ENCODE measurements at regions not wholly inside any gene's neighbourhood (a gene's known extent, or its start where the extent isn't known, plus 50 kb on each side); places are given as distances from the start of the nearest gene placed in this dataset.

DNA sequence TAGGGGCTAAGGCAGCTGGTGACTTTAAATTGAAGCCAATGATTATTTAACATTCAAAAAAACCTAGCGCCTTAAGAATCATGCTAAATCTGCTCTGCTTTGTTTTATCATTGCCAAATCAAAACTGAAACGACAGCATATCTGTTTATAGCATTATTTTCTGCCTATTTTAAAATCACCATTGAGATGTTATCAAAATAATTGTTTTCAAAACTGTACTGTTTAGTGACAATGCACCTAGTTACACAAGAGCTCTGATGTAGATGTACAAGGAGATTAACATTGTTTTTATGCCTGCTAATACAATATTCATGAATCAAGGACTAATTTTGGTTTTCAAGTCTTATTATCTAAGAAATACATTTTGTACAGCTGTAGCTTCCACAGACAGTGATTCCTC lies 1521.3 kb downstream of the AMY1C start:
- TF ChIP-seq, protein P1, sequence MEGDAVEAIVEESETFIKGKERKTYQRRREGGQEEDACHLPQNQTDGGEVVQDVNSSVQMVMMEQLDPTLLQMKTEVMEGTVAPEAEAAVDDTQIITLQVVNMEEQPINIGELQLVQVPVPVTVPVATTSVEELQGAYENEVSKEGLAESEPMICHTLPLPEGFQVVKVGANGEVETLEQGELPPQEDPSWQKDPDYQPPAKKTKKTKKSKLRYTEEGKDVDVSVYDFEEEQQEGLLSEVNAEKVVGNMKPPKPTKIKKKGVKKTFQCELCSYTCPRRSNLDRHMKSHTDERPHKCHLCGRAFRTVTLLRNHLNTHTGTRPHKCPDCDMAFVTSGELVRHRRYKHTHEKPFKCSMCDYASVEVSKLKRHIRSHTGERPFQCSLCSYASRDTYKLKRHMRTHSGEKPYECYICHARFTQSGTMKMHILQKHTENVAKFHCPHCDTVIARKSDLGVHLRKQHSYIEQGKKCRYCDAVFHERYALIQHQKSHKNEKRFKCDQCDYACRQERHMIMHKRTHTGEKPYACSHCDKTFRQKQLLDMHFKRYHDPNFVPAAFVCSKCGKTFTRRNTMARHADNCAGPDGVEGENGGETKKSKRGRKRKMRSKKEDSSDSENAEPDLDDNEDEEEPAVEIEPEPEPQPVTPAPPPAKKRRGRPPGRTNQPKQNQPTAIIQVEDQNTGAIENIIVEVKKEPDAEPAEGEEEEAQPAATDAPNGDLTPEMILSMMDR (IDR thresholded peaks at IDR 0.05), result no peak
- TF ChIP-seq ZFX (IDR thresholded peaks at IDR 0.05; ENCODE audit: borderline replicate concordance), result no peak
